ENCODE measurements at regions not wholly inside any gene's neighbourhood (a gene's known extent, or its start where the extent isn't known, plus 50 kb on each side); places are given as distances from the start of the nearest gene placed in this dataset.

DNA sequence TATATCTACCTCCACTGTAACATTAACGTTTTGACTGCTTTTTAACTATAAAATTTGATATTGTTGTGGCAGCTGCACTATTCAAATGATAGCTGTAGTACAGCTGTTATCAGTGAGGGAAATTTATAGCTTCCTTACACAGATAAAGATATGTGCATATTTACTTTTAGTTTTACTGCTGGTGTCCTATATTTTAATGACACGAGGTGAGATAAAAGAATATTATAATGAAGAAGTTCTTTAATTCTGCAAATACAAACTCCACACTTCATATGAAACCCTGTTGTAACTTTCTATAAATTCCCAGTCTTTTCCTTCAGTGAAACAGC lies 427.8 kb upstream of the ZEB2 start:
- ATAC-seq: peak; percentile 55
- intact Hi-C loops (cut with DNase I, micrococcal nuclease): no loop called here
- DNase-seq: no peak

DNA sequence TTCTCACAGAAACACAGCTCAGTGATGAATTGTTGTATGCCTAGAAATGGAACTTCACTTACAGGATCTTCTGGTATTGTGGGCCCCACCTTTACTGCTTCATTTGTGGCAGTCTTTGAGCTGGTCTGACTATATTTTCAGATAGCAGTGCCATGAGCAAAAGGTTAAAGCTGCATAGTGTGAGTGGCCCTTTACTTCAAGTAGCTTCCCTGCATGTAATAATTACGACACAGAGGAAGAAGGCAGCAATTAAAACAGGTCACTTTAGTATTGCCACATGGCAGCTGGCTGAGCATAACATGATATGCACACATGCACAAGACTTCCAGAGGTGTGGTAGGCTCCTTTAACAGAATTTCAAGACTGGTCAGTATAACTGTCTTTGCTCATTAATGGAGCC lies 426.3 kb upstream of the ZEB2 start:
- intact Hi-C loops (cut with DNase I, micrococcal nuclease): no loop called here
- DNase-seq: no peak
- peak; percentile 58 for ATAC-seq

DNA sequence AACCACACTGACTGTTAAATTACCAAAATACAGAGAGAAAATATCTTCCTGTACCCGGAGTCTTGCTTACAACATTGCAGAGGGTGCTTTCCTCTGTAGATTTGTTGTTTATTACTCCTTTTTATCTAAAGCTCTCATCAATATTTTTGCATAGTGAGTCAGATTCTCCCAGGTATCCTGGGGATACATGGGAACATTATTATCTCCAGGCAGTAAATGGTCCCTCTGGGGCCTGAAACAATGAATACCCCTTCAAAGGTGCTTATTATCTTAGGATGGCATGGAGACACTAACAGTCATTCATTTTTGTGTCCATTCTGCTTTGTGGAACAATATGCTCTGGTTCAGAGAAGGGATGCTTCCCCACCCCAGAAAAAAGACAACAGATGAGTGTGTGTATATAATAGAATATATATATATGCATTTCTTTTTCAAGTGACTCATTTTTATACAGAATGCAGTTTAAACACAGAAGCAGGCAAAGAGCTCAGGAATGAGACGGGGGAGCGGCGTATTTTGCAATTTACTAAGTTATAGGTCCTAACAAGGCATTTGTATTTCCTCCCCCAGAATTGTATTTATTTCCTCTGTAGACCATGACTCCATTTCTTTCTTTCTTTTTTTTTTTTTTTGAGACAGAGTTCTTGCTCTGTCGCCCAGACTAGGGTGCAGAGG lies 424.8 kb upstream of the ZEB2 start:
- DNase-seq: no peak
- intact Hi-C loops (cut with DNase I, micrococcal nuclease): no loop called here
- ATAC-seq: no peak

GRCh38 chr2:144943986-144944385 lies 424.1 kb upstream of the ZEB2 start:
- DNase-seq (no peak), ATAC-seq (no peak)
- intact Hi-C loops (cut with DNase I, micrococcal nuclease): no loop called here

DNA sequence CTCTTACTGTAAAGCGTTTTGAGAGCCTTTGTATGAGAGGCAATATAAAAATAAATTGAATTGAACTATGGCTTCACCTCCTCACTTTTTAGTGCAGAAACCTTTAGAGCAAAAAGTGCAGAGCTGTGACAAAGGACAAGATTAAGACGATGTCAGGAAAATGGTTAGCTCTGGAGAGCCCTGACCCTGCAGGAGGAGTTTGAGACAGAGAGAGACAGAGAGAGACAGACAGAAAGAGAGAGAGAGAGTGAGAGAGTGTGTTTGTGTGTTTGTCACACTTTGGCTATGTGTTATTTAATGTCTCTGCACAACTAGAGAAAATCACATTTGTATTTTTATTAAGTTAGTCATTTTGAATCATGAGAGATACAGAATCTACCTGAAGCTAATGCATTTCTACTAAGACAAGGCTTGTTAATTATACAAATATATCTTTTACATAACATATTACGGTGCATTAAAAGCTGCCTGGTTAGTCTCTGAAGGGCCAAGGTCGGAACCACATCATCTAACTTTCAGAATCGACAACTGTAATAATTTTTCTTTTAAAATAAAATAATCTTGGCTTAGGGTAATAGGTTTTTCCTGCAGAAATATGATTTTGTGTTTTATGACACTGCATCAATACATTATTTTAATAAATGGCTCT lies 423.5 kb upstream of the ZEB2 start:
- DNase-seq (no peak), ATAC-seq (no peak)
- intact Hi-C loops (cut with DNase I, micrococcal nuclease): no loop called here

GRCh38 chr2:144942516-144943256 lies 422.8 kb upstream of the ZEB2 start:
- intact Hi-C loops (cut with DNase I, micrococcal nuclease): no loop called here
- ATAC-seq: peak; percentile 90
- peak; percentile 39 to 43 for DNase-seq

- intact Hi-C loops (cut with DNase I, micrococcal nuclease): no loop called here
- ATAC-seq (no peak), DNase-seq (no peak)
Observed at GRCh38 chr2:144941743-144942488, 422.0 kb upstream of the ZEB2 start.

DNA sequence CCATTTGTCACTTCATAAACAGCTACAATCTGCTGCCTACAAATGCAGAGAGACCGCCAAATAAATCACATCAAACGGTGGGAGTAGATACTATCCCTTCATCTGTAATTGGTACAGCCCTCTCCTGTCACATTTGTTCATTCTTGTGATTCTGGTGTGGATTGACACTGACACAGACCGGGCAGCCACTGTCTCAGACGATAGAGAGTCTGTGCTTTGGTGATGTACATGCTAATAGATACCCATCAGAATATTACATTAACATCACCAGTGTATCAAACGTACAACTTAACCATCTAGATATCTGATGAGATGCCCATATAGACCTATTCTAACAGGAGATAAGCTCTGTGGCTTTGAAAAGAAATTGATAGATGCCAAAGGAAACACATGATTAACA lies 419.7 kb upstream of the ZEB2 start:
- no peak for DNase-seq
- ATAC-seq: no peak
- intact Hi-C loops (cut with DNase I, micrococcal nuclease): no loop called here

GRCh38 chr2:144937910-144938709 lies 418.2 kb upstream of the ZEB2 start:
- intact Hi-C loops (cut with DNase I, micrococcal nuclease): no loop called here
- ATAC-seq (peak; percentile 24), DNase-seq (no peak)

GRCh38 chr2:144937066-144937465 lies 417.1 kb upstream of the ZEB2 start:
- DNase-seq (no peak), ATAC-seq (no peak)
- intact Hi-C loops (cut with DNase I, micrococcal nuclease): no loop called here

DNA sequence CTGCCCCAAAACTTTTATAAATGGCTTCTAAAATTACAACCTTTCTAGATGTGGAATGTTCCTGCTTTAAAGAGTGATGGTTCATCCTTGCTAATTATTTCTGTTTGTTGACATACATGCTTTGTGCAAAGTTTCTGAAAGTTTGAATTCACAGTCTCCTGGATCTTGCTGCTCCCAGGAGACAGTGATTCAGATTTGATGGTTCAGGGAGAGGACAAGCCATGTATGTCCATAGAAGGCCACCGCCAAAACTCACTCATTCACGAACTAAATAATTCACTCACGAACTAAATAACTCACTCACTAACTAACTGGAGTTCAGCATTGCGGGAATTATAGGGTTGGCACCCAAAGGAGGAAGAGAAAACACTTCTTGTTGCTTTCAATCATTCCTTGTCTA lies 416.5 kb upstream of the ZEB2 start:
- ATAC-seq: no peak
- DNase-seq: no peak
- intact Hi-C loops (cut with DNase I, micrococcal nuclease): no loop called here

DNA sequence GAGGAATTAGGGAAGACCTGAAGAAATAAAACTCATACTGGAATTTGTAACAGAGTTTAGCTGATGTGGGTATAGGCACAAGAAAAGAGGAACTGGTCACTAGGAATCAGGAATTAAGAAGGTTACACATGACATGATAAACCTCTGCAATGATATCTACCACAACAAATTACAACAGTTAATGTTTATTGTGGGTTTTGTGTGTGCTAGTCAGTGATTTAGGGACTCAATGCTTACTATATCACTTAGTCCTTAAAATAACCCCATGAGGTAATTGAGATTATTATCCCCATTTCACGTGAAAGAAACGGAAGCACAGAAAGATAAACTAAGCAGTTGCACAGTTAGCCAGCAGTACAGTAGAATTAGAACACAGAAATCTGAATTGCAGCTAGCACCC lies 415.8 kb upstream of the ZEB2 start:
- ATAC-seq: no peak
- intact Hi-C loops (cut with DNase I, micrococcal nuclease): no loop called here
- DNase-seq: no peak

DNA sequence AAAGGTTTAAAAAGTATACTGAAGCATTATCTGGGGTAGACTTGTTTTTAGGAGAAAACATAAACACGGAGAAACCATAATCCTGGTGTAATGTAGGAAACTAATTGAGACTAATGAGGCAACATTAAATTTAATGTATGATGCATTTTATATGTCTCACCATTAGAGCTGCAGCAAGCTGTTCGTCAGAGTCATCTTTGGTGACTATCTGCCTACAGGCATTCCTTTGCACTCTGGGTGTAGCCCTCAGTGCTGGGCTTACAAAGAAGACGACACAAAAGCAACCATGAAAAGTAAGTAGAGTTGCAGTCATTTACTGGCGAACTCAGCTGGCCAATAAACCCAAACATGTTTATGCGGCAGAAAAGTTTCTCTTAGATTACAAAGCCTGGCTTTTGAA lies 415.3 kb upstream of the ZEB2 start:
- DNase-seq (no peak), ATAC-seq (no peak)
- intact Hi-C loops (cut with DNase I, micrococcal nuclease): no loop called here

GRCh38 chr2:144931960-144932359 lies 412.0 kb upstream of the ZEB2 start:
- intact Hi-C loops (cut with DNase I, micrococcal nuclease): no loop called here
- DNase-seq: no peak
- ATAC-seq: no peak

DNA sequence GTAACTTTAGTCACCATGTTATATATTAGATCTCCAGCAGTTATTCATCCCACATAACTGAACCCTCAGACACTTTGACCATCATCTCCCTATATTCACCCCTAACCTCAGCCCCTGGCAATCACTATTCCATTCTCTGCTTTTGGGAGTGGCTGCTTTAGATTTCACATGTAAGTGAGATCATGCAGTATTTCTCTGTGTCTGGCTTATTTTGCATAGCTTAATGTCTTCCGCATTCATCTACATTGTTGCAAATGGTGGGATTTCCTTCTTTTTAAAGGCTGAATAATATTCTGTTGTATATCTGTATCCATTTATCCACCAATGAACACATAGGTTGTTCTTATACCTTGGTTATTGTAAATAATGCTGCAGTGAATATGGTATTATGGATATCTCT lies 411.6 kb upstream of the ZEB2 start:
- ATAC-seq: no peak
- intact Hi-C loops (cut with DNase I, micrococcal nuclease): no loop called here
- DNase-seq: no peak

DNA sequence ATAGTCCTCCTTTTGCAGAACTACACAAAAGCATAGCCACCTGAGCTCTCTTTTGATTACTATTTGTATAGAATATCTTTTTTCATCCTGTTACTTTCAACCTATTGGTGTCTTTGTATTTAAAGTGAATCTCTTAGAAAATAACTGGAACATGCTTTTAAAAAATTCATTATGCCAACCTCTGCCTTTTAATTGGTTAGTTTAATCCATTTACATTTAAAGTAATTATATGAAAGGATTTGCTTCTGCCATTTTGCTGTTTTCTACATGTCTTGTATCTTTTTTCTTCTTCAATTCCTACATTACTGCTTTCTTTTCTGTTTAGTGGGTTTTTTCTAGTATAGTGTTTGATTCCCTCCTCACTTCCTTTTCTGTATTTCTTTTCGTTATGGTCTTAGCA lies 407.5 kb upstream of the ZEB2 start:
- ATAC-seq (no peak), DNase-seq (no peak)
- intact Hi-C loops (cut with DNase I, micrococcal nuclease): no loop called here

DNA sequence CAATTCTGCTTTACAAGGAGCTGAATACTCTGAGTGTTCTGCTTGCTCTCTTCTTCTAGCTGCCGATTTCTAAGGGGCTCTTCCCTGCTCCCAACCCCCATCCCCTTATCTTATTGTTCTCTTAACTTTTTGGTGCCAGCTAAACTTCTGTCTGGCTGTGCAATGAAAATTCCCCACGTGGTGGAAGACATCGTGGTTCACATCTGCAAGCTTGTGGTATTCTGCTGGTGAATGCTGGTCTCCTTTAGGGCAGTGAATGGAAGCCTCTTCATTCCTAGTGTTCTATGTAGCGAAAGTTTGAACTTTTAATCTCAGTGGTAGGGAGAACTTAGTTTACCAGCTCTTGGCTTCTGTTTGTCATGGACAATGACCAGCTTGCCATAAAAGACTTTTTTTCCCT lies 406.0 kb upstream of the ZEB2 start:
- ATAC-seq (no peak), DNase-seq (no peak)
- intact Hi-C loops (cut with DNase I, micrococcal nuclease): no loop called here

DNA sequence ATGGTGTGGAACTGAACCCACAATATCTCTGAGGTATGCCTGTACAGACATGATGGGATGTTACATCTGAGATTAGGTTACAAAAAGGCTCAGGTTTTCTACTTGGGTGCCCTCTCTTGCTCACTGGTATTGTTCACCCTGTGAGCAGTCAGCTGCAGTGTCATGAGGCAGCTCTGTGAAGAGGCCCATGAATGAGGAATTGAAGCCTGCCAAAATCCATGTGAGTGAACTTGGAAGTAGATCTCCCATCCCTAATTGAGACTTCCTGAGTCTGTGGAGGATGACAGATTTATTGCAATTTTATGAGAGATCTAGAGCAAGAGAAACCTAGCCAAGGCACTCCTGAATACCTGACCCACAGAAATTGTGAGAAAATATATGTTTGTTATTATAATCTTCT lies 404.9 kb upstream of the ZEB2 start:
- intact Hi-C loops (cut with DNase I, micrococcal nuclease): no loop called here
- ATAC-seq: no peak
- DNase-seq: no peak

DNA sequence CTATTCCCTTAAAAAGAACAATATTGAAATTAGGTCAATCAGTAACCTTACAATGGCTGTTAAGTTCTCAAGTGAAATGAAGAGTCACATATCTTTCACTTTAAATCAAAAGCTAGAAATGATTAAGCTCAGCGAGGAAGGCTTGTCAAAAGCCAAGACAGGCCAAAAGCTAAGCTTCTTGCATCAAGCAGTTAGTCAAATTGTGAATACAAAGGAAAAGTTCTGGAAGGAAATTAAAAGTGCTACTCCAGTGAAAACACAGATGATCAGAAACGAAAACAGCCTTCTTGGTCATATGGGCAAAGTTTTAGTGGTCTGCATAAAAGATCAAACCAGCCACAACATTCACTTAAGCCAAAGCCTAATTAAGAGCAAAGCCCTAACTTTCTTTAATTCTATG lies 402.6 kb upstream of the ZEB2 start:
- intact Hi-C loops (cut with DNase I, micrococcal nuclease): no loop called here
- no peak for ATAC-seq
- DNase-seq: no peak

All from left colon (tissue), 2 donors.